OCI-LY7 (cell line): ENCODE measurements at regions not wholly inside any gene's neighbourhood (a gene's known extent, or its start where the extent isn't known, plus 50 kb on each side); places are given as distances from the start of the nearest gene placed in this dataset.

ENCODE experiments used
- BruUV-seq: library from RNA; stranded (reverse); fragments of 400-500 nt; replicated peaks from 2 replicates; lab custom pipeline; 2021; lab: Mats Ljungman, UMichigan
- CTCF ChIA-PET: fragments of 300-600 bp; sonication (Branson Sonifier 250); formaldehyde crosslinking; loops from one replicate; lab custom pipeline; 2022; ENCODE audit warnings: antibody characterized with exemption; ENCODE audit not compliant: unreplicated experiment; lab: Charles Lee
- POLR2A ChIA-PET: fragments of 300-600 bp; sonication (Branson Sonifier 250); formaldehyde crosslinking; loops from one replicate; lab custom pipeline; 2022; ENCODE audit warnings: antibody characterized with exemption; lab: Charles Lee
- DNase-seq: peaks from one replicate; pipeline ENCODE4 v3.0.0-alpha.2; 2015; ENCODE audit warnings: low spot score
- H2AFZ ChIP-seq: fragments of 200-600 bp; sonication (generic), shearing (Covaris generic); 2 replicates; pipeline ENCODE4 v1.6.1; 2014; ENCODE audit warnings: mild to moderate bottlenecking, antibody characterized with exemption, low read length, moderate library complexity
- H3K27ac ChIP-seq: fragments of 200-600 bp; sonication (generic); 2 replicates; pipeline ENCODE4 v1.5.1; 2014; ENCODE audit warnings: mixed run types, low read depth, mild to moderate bottlenecking, moderate library complexity, low read length, inconsistent platforms; ENCODE audit not compliant: poor library complexity, severe bottlenecking
- H3K36me3 ChIP-seq: fragments of 200-600 bp; sonication (generic); 2 replicates; pipeline ENCODE4 v1.6.1; 2014; ENCODE audit warnings: mild to moderate bottlenecking, antibody characterized with exemption, low read length, moderate library complexity, mixed read lengths; ENCODE audit not compliant: insufficient read depth
- H3K4me1 ChIP-seq: fragments of 200-600 bp; sonication (generic); 2 replicates; pipeline ENCODE4 v1.5.1; 2014; ENCODE audit warnings: mild to moderate bottlenecking, low read length; ENCODE audit not compliant: insufficient read depth, poor library complexity, severe bottlenecking
- H3K4me2 ChIP-seq: fragments of 200-600 bp; sonication (generic); 2 replicates; pipeline ENCODE4 v1.6.1; 2014; ENCODE audit warnings: mild to moderate bottlenecking, low read length
- H3K4me3 ChIP-seq: fragments of 200-600 bp; sonication (generic); 2 replicates; pipeline ENCODE4 v1.5.1; 2014; ENCODE audit warnings: mild to moderate bottlenecking, low read depth, low read length; ENCODE audit not compliant: poor library complexity, severe bottlenecking
- H3K79me2 ChIP-seq: fragments of 200-600 bp; sonication (generic); 2 replicates; pipeline ENCODE4 v1.6.1; 2016; ENCODE audit warnings: low read depth, mild to moderate bottlenecking, low read length, moderate library complexity, mixed read lengths; ENCODE audit not compliant: insufficient read depth
- H3K9me2 ChIP-seq: fragments of 200-600 bp; sonication (generic); 2 replicates; pipeline ENCODE4 v1.6.1; 2016; ENCODE audit warnings: mild to moderate bottlenecking, low read length, mixed read lengths; ENCODE audit not compliant: insufficient read depth
- H3K9me3 ChIP-seq: fragments of 200-600 bp; sonication (generic); 2 replicates; pipeline ENCODE4 v1.6.1; 2014; ENCODE audit warnings: mild to moderate bottlenecking, mixed run types, low read length, mixed read lengths
- H4K20me1 ChIP-seq: fragments of 200-600 bp; sonication (generic); 2 replicates; pipeline ENCODE4 v1.6.1; 2014; ENCODE audit warnings: mild to moderate bottlenecking, antibody characterized with exemption, low read length, moderate library complexity, mixed read lengths; ENCODE audit not compliant: insufficient read depth
- EZH2phosphoT487 ChIP-seq: fragments of 200-600 bp; sonication (generic); IDR thresholded peaks from 2 replicates; pipeline ENCODE4 v1.6.1; 2018; ENCODE audit warnings: low read depth, borderline replicate concordance, mild to moderate bottlenecking, mixed run types, antibody characterized with exemption, low read length, moderate library complexity, mixed read lengths
- intact Hi-C: fragments of 100-400 bp; cut with micrococcal nuclease; formaldehyde crosslinking; loops from one replicate; pipeline ENCODE4 v1.10.0; 2022; ENCODE audit not compliant: unreplicated experiment
- TF ChIP-seq, protein P1 (sequence below): fragments of 200-600 bp; sonication (generic); conservative IDR thresholded peaks from 2 replicates; pipeline ENCODE4 v1.5.1; 2014; ENCODE audit warnings: mild to moderate bottlenecking, antibody characterized with exemption, low read length, moderate library complexity, mixed read lengths

DNA sequence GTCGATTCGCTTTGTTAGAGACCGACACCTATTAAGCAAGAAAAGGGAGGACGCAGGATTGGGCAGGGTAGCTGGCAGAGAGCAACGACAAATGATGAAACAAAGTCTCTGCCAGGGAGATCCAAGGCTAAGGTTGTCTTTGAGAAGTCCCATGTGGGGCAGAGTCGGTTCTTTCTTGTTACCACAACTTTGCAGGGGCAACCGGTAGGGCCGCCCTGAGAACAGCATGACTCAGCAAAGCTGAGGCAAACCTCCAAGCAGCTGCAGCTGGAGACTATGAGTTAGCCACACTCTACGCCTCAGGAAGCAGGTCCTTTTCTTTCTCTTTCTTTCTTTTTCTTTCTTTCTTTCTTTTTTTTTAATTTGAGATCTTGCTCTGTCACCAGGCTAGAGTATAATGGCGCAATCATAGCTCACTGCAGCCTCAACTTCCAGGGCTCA lies 452.3 kb upstream of the ID2 start:
- Histone ChIP-seq H3K27ac (peak overlapping the region; percentile 97), H3K4me2 (peak overlapping the region; percentile 79)
- intact Hi-C loops: no loop called here

GRCh38 chr2:8230466-8230865 lies 451.4 kb upstream of the ID2 start:
- peaks cover 67% of the 10 kb centered on the region for H3K4me1 ChIP-seq

More for the DNA sequence above, 452.3 kb upstream of the ID2 start:
- no peaks in the 10 kb centered on the region for H4K20me1 ChIP-seq
- peak; percentile 83 for DNase-seq
- peaks cover 59% of the 10 kb centered on the region for H3K4me1 ChIP-seq
- BruUV-seq: no TSS peak
- peaks cover 2% of the 10 kb centered on the region; the same call in 1 of the 2 replicates for H3K36me3 ChIP-seq
- ChIA-PET CTCF (no interaction called here), POLR2A (interaction anchor here (0.6 to 1.6 kb wide), 3 partner anchors 11 to 82 kb away, joined by 3 to 5 read pairs (median 4); no protein-coding TSS in a partner anchor)
- no peaks in the 10 kb centered on the region for H3K9me3 ChIP-seq
- peak overlapping the region; percentile 82 for H2AFZ ChIP-seq
- H3K9me2 ChIP-seq: no peaks in the 10 kb centered on the region
- H3K79me2 ChIP-seq: no peaks in the 10 kb centered on the region
- TF ChIP-seq EZH2phosphoT487: no peak
- TF ChIP-seq, protein P1, sequence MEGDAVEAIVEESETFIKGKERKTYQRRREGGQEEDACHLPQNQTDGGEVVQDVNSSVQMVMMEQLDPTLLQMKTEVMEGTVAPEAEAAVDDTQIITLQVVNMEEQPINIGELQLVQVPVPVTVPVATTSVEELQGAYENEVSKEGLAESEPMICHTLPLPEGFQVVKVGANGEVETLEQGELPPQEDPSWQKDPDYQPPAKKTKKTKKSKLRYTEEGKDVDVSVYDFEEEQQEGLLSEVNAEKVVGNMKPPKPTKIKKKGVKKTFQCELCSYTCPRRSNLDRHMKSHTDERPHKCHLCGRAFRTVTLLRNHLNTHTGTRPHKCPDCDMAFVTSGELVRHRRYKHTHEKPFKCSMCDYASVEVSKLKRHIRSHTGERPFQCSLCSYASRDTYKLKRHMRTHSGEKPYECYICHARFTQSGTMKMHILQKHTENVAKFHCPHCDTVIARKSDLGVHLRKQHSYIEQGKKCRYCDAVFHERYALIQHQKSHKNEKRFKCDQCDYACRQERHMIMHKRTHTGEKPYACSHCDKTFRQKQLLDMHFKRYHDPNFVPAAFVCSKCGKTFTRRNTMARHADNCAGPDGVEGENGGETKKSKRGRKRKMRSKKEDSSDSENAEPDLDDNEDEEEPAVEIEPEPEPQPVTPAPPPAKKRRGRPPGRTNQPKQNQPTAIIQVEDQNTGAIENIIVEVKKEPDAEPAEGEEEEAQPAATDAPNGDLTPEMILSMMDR: no peak
- H3K4me3 ChIP-seq: no peak overlapping the region

More at GRCh38 chr2:8230466-8230865, 451.4 kb upstream of the ID2 start:
- no peaks in the 10 kb centered on the region for H3K9me3 ChIP-seq
- BruUV-seq: no TSS peak
- no peaks in the 10 kb centered on the region for H3K79me2 ChIP-seq
- H2AFZ ChIP-seq: peak overlapping the region; percentile 82
- peaks cover 2% of the 10 kb centered on the region; the same call in 1 of the 2 replicates for H3K36me3 ChIP-seq
- ChIA-PET CTCF (no interaction called here), POLR2A (interaction anchor here (0.7 kb wide), 1 partner anchor 121 kb away, joined by 4 read pairs; no protein-coding TSS in a partner anchor)
- H4K20me1 ChIP-seq: no peaks in the 10 kb centered on the region
- H3K4me3 ChIP-seq: no peak overlapping the region
- H3K9me2 ChIP-seq: no peaks in the 10 kb centered on the region
- DNase-seq: peak; percentile 45
- H3K27ac ChIP-seq: peak overlapping the region; percentile 97
- H3K4me2 ChIP-seq: peak overlapping the region; percentile 79
- intact Hi-C loops: loop anchor here (5.0 kb wide), 1 partner anchor 798 kb away; no protein-coding TSS in a partner anchor
- TF ChIP-seq, protein P1: no peak
- no peak for TF ChIP-seq EZH2phosphoT487
